HG03066 (cell line): ENCODE measurements at regions not wholly inside any gene's neighbourhood (a gene's known extent, or its start where the extent isn't known, plus 50 kb on each side); places are given as distances from the start of the nearest gene placed in this dataset.

Experiments
- ATAC-seq: cut with Tn5 transposase; IDR thresholded peaks from one replicate; pipeline ENCODE4 v1.9.1; 2021; ENCODE audit warnings: low read depth; ENCODE audit not compliant: unreplicated experiment

- ATAC-seq: no peak
Observed at GRCh38 chr11:116510886-116511650, 261.7 kb downstream of the BUD13 start.

GRCh38 chr11:116510166-116510565 lies 262.6 kb downstream of the BUD13 start:
- ATAC-seq: no peak

GRCh38 chr11:116509551-116509950 lies 263.2 kb downstream of the BUD13 start:
- ATAC-seq: no peak

DNA sequence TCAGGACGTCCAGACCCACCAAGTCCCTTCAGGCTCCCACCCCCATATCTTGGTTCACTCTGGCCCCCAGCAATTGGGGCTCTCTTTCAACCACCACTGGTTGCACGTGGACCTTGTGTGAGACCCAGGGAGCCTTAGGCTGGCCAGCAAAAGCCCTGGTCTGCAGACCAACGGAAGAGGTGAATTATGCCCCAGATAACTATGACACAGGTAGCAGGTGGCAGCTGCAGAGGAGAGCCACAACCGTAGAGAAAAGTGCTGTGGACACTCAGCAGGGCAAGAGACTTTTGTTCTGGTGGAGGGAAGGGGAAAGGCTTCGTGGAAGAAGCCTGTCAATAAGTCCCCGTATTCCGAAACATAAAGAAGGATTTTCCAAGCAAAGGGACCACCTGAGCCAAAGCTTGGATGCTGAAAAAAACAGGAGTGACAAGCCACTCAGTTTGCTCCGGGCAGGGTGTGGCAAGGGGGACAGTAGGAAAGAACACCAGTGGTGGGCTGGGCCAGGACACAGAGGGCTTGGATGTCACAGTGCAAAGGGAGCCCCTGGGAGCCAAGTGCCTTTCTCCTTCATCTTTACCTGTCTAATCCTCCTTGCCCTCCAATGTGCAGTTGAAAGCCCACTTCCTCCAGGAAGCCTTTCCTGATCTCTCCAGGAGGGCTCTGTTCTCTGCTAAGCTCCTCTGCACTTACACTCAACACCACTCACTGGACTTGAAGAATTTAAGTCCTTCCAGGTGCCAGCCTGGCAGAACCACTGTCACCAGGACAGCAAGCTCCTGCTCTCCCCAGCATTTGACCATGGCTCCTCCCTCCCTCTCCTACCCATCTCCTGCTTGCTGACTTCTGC lies 264.7 kb downstream of the BUD13 start:
- ATAC-seq: no peak

DNA sequence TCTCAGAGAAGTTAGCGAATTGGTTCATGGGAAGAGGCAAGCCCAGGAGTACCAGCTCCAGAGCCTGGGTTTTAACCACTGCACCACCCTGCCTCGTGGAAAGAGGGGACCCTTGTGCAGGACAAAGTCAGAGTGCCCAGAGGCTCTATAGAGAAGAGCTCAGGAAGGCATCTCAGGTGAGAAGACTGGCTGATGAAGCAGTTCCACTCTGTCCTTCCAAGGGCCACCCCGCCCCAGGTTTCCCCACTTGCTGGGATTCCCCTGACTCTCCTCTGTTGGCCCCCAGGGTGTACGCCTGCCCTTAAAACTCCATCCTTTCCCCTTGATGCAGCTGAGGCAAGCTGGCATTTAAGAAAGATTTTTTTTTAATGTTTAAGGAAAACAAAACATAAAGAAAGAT lies 265.8 kb downstream of the BUD13 start:
- ATAC-seq: no peak

GRCh38 chr11:116506263-116506825 lies 266.4 kb downstream of the BUD13 start:
- no peak for ATAC-seq

GRCh38 chr11:116505298-116506262 lies 267.2 kb downstream of the BUD13 start:
- no peak for ATAC-seq

- no peak for ATAC-seq
Observed at GRCh38 chr11:116504541-116505297, 268.1 kb downstream of the BUD13 start.

GRCh38 chr11:116503216-116504160 lies 269.3 kb downstream of the BUD13 start:
- ATAC-seq: no peak

DNA sequence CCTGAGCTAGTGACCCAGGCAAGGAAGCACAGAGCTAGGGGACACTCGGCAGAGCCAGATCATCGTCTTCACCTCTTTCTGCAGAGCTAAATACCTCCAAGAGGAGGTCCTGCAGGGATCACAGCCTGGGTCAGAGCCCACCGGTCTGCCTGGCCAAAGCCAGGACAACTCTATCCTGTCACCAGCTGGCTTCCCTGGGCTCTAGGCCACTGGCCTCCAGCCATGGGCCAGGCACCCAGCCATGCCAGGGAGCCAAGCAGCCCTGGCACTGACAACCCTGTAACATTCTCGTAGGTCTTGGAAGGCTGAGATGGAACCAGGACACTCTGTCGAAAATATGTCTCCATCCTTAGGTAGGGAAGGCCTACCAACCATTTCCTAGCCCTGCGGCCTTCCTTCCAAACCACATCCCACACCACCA lies 270.1 kb downstream of the BUD13 start:
- no peak for ATAC-seq

DNA sequence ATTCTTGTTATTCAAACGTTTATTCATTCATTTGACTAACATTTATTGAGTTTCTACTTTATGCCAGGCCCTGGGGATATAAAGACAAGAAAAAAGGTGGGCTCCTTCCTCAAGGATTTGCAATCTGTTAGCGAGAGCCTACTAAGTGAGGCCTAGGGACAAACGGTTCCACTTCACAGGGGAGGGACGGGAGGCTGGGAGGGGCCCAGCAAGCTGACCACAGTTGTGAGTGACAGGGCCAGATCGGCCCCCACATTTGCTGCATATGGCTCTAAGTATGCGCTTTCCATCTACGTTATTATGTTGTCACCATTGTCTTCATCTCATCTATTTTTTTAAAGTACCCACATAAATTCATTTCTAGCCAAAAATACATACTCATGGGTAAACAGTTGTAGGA lies 271.1 kb downstream of the BUD13 start:
- no peak for ATAC-seq

DNA sequence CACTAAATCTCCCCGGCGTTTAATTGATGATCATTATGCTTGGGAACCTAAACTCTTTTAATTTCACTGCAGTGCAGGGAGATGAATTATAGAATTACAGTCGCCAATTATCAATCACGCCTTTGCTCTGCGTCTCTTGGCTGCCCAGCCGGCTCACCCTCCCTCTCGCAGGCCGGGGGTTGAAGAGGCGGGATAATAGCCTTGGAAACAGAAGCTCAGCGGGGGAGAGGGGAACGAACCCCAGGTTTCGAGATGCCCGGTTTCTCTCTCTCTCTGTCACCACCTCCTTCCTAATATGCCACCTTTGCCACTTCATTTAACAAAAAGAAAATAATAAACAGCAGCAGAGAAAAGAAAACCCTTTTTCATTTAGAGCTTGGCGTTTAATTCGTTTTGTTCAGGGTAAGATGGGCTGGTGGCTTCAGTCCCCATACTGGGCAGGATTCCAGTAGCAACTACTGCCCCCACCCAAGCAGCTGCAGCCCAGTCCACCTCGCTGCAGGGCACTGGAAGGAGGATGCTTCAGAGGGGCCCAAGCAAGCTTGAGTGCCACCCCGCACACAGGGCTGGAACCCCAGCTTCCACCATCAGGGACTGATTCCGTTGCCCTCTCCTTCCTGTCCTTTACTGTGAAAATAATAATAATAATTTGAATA lies 271.7 kb downstream of the BUD13 start:
- ATAC-seq: no peak

DNA sequence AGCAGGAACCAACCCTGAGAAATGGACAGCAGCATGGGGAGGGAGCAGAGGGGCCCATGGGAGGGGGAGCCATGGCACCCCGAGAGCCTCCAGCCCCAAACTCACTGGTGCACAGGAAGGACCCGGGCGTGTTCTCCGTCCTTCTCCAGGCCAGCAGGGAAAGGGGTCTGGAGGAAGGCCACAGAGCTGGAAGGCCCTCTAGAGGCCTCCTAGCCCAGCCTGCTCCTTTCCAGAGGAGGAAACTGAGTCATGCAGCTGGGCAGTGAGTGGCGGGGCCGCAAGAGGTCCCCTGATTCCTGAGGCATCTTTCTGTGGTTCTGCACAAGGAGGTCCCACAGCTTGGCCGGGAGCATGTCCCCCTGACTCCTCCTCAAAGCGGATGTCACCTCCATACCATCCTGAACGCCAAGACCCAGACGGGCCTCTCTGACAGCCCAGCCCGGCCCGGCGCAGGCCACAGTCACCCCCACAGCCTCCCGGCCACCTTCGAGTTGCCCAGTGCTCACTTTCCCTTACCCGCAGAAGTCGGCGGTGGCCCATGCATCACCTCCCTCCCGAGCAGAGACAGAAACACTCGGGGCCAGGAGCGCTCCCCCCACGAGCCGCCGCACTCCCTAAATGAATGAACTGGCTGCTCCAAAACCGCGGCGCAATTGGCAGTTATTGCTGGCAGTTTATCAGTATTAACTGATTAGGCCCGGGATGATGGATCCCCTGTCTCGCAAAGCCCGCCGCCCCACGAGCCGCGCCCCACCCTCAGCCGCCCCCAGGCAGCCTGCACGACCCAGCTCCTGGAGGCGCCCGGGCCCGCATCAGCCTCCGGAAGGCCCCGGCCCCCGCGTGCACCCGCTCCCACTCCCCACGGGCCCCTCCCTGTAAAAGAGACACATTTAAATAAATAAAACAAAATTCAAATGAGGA lies 272.5 kb downstream of the BUD13 start:
- ATAC-seq: no peak

GRCh38 chr11:116499396-116500003 lies 273.3 kb downstream of the BUD13 start:
- ATAC-seq: no peak

- no peak for ATAC-seq
Observed at GRCh38 chr11:116498161-116498560, 274.6 kb downstream of the BUD13 start.

- ATAC-seq: no peak
Observed at GRCh38 chr11:116492600-116492999, 280.2 kb downstream of the BUD13 start.
